ENCODE measurements at regions not wholly inside any gene's neighbourhood (a gene's known extent, or its start where the extent isn't known, plus 50 kb on each side); places are given as distances from the start of the nearest gene placed in this dataset.

GRCh38 chr5:168238463-168238862 is 53.0 kb upstream of the WWC1 start:
- no peak overlapping the region for H3K27ac ChIP-seq (ENCODE audit: low read length)
- no peaks in the 10 kb centered on the region for H3K36me3 ChIP-seq (ENCODE audit: insufficient read depth, low read length)
- no peaks in the 10 kb centered on the region for H4K20me1 ChIP-seq (ENCODE audit: insufficient read depth)
- no peaks in the 10 kb centered on the region for H3K9me3 ChIP-seq (ENCODE audit: low read length)
- no peak overlapping the region for H3K4me3 ChIP-seq (ENCODE audit: low read length)
- H2AFZ ChIP-seq (ENCODE audit: low read depth, low read length) = no peak overlapping the region
- H3K79me2 ChIP-seq (replicated peaks; ENCODE audit: insufficient read depth, low read length) = no peaks in the 10 kb centered on the region
- H3K9ac ChIP-seq (ENCODE audit: low read length) = no peak overlapping the region
- no peak overlapping the region for H3K4me2 ChIP-seq (ENCODE audit: low read length)
- H3F3A ChIP-seq (ENCODE audit: insufficient read depth, low read length, poor library complexity, severe bottlenecking) = no peaks in the 10 kb centered on the region
- H3K9me2 ChIP-seq (ENCODE audit: insufficient read depth, low read length) = no peaks in the 10 kb centered on the region
- TF ChIP-seq POLR2AphosphoS5 (IDR thresholded peaks at IDR 0.05) = no peak
- no peak for TF ChIP-seq EZH2 (IDR thresholded peaks at IDR 0.05; ENCODE audit: borderline replicate concordance, insufficient read depth, low read length, poor library complexity, severe bottlenecking)
- no peak for TF ChIP-seq CTCF (IDR thresholded peaks at IDR 0.05; ENCODE audit: poor library complexity, severe bottlenecking)
- TF ChIP-seq EP300 (conservative IDR thresholded peaks at IDR 0.05; ENCODE audit: poor library complexity, severe bottlenecking) = no peak
- no peak for TF ChIP-seq TAF1 (IDR thresholded peaks at IDR 0.05; ENCODE audit: low read depth)
- no peak for TF ChIP-seq RAD21 (conservative IDR thresholded peaks at IDR 0.05)
- no peak for TF ChIP-seq SMC3 (conservative IDR thresholded peaks at IDR 0.05; ENCODE audit: poor library complexity)
- TF ChIP-seq MXI1 (conservative IDR thresholded peaks at IDR 0.05; ENCODE audit: poor library complexity, severe bottlenecking) = no peak
- TF ChIP-seq REST (IDR thresholded peaks at IDR 0.05; ENCODE audit: borderline replicate concordance) = no peak
- H3K27me3 ChIP-seq (ENCODE audit: insufficient read depth, low read depth, low read length) = no peaks in the 10 kb centered on the region

GRCh38 chr5:168239325-168239724 is 52.1 kb upstream of the WWC1 start:
- Histone ChIP-seq H3F3A (ENCODE audit: insufficient read depth, low read length, poor library complexity, severe bottlenecking) (no peaks in the 10 kb centered on the region), H3K9ac (ENCODE audit: low read length) (no peak overlapping the region), H3K27ac (ENCODE audit: low read length) (no peak overlapping the region), H3K27me3 (ENCODE audit: insufficient read depth, low read depth, low read length) (no peaks in the 10 kb centered on the region), H3K9me2 (ENCODE audit: insufficient read depth, low read length) (no peaks in the 10 kb centered on the region), H3K4me2 (ENCODE audit: low read length) (no peak overlapping the region), H3K4me3 (ENCODE audit: low read length) (no peak overlapping the region), H3K79me2 (replicated peaks; ENCODE audit: insufficient read depth, low read length) (no peaks in the 10 kb centered on the region), H3K36me3 (ENCODE audit: insufficient read depth, low read length) (no peaks in the 10 kb centered on the region), H2AFZ (ENCODE audit: low read depth, low read length) (no peak overlapping the region), H4K20me1 (ENCODE audit: insufficient read depth) (no peaks in the 10 kb centered on the region), H3K9me3 (ENCODE audit: low read length) (no peaks in the 10 kb centered on the region)
- TF ChIP-seq RAD21 (conservative IDR thresholded peaks at IDR 0.05) (no peak), TAF1 (IDR thresholded peaks at IDR 0.05; ENCODE audit: low read depth) (no peak), POLR2AphosphoS5 (IDR thresholded peaks at IDR 0.05) (no peak), EP300 (conservative IDR thresholded peaks at IDR 0.05; ENCODE audit: poor library complexity, severe bottlenecking) (no peak), REST (IDR thresholded peaks at IDR 0.05; ENCODE audit: borderline replicate concordance) (no peak), SMC3 (conservative IDR thresholded peaks at IDR 0.05; ENCODE audit: poor library complexity) (no peak), MXI1 (conservative IDR thresholded peaks at IDR 0.05; ENCODE audit: poor library complexity, severe bottlenecking) (no peak), CTCF (IDR thresholded peaks at IDR 0.05; ENCODE audit: poor library complexity, severe bottlenecking) (no peak), EZH2 (IDR thresholded peaks at IDR 0.05; ENCODE audit: borderline replicate concordance, insufficient read depth, low read length, poor library complexity, severe bottlenecking) (no peak)
